Activated CD4-positive, CD25-positive, alpha-beta regulatory T cell treated with anti-CD3 and anti-CD28 coated beads, Interleukin-2, amount 50 U/mL, for 72 hours (primary cell): ENCODE measurements at regions not wholly inside any gene's neighbourhood (a gene's known extent, or its start where the extent isn't known, plus 50 kb on each side); places are given as distances from the start of the nearest gene placed in this dataset.
"Not testable (repeated sequence)": the region's sequence is repeated elsewhere in the genome, so short reads cannot be mapped to it uniquely, and the experiment has no call there.

Experiments used
- DNase-seq: peaks from one replicate; pipeline ENCODE4 v3.0.0; 2021

DNA sequence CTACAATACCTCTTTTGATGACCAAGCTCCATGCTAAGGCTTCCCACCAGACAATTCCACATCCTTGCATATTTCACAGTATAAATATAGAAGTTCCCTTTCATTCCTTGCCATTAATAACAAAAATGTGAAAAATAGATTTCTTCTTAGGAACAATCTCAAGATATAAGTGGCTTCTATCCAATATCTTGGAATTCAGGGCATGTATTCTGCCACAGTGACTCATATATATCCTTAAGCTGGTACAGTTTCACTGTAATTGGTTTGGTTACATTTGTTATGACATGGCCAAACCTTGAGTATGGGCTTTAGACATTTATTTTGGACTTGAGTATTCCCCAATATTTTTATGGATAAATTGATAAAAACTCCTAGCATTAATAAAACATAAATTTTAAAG is 181.7 kb upstream of the DDX53 start:
- no peak for DNase-seq

DNA sequence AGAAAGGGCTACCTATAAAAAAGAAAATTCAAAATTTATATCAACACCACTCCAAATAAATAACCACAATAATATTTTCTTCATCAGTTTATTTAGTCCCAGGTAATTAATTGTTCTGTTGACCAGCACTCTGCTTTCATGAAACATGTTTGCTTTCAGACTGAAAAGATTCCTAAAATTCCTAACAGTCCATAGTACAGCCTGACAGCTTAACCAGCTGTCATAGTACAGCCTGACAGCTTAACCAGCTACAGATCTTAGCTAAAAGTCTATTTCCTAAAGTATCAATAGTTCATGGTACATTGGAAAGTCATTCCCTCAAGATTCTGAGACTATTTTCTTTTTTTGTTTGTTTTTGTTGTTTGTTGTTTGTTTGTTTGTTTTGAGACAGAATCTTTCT is 144.1 kb upstream of the DDX53 start:
- no peak for DNase-seq

DNA sequence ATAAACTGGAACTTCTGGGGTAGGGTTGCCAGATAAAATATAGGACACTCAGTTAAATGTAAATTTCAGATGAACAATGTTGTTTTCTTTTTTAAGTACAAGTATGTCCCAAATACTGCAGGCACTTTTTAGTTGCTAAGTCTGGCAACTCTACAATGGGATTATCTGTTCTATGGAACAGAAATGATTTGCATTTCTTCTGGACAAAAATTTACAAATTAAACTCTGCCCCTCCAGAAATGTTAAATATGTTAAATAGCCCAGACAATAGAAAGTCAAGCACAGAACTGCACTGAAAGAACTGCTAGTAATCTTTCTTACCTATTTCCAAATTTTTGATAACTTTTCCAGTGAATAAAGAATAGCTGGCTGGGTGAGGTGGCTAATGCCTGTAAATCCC is 140.1 kb upstream of the DDX53 start:
- no peak for DNase-seq

DNA sequence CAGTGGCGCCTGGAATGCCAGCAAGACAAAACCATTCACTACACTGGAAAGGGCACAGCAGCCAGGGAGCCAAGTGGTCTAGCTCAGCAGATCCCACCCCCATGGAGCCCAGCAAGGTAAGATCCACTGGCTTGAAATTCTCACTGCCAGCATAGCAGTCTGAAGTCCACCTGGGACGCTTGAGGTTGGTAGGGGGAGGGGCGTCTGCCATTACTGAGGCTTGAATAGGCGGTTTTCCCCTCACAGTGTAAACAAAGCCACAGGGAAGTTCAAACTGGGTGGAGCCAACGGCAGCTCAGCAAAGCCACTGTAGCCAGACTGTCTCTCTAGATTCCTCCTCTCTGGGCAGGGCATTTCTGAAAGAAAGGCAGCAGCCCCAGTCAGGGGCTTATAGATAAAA is 133.0 kb upstream of the DDX53 start:
- DNase-seq: not testable (repeated sequence)

DNA sequence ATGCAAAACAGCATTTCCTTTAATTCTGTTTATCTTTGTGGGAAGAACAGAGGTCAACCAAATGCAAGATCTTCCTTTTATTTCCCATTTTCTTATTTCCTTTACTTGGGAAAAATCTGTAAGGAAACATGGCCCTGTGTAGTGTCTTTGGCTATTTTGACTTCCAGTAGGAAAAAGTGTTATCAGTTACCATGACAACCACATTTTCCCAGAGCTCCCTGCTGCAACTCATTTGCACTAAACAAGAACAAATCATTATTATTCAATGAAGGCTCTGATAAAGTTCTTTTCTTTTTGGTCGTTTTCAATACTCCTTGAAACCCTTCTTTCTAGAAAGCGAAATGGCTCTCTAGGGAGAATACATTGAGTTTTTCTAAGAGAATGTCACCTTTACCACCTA is 117.2 kb upstream of the DDX53 start:
- DNase-seq: no peak

DNA sequence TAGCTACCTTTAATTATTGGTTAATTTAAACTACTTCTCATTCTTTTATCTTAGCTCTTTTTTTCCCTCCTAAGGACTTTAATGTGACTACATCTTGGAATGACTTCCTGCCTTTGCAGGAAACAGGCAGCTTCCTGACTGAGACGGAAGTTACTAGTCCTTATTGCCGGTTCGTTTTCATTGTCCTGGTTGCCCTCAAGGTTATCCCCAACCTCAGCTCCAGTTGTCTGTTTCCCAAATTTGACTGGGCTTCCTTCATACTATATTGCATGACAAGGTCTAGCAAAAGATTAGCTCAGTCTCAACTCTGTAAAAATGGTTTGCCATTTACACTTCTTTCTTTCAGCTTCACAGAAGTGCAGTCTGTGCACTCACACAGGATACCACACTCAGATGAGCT is 109.9 kb upstream of the DDX53 start:
- no peak for DNase-seq

DNA sequence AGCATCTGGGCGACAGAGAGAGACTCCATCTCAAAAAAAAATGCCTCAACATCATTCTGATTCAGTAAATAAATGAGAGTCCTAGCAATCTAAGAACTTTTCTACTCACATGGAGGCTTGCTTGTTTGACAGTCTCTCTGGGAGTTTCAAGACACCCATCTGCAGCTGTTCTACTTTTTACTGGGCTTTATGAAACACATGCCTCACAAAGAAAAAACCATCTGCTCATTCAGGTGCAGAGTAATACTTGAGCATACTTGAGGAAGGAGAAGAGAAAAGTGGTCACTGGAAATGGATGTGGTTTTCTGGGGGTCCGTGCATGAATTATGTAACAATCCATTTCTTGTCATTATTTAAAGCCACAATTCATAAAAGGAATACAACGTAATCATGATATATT is 87.1 kb upstream of the DDX53 start:
- no peak for DNase-seq

DNA sequence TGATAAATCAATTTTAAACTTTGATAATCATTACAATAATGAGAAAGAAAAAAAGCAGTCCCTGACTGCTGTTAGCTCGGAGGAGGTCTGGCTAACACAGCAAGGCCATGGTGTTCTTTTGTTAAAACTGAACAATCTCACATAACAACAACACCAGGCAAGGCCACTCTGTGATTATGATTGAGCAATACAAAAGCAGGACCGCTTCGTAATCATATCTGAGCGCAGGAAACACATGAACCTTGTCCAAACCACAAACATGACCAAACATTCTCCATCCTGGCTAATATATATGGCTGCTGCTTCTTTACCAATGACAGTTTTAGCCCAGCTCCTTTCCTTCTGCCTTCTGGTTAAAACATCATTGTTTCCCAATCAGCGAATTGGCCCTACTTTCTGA is 76.8 kb upstream of the DDX53 start:
- no peak for DNase-seq

DNA sequence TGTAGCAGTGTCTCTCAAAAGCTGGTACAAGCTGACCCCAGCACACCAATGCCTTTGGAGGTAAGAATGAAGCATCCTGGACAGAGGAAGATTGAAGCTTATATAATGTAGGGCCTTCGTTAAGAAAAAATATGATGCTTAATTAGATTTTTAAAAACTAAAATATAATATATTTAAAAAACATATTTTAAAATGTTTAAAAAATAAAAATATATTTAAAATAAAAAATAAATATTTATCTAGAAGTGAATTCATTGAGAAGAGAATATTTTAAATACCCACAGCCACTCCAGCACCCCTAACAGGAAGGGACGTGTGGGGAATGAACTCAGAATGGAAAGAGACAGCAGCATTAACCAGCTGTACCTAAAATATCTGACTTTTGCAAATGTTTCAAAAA is 65.1 kb upstream of the DDX53 start:
- DNase-seq: no peak

DNA sequence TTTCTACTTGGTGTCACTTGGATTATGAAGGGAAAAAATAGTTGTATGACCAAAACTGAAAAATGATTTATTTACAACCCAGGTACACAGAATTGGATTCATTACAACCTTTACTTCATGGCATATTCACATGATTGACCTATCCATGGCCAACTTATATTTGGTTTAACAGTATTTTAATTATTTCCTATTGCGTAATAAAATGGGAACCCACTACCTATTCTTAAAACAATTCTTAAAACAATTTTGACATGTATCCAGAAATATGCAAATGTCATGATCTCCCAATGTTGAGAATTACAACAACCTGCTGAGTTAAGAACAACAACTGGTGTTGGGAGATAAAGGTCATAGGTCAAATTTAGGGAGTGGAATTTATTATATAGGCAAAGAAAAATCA is 54.8 kb upstream of the DDX53 start:
- DNase-seq: no peak
